Epithelial cell of proximal tubule (primary cell): ENCODE measurements at regions not wholly inside any gene's neighbourhood (a gene's known extent, or its start where the extent isn't known, plus 50 kb on each side); places are given as distances from the start of the nearest gene placed in this dataset.

Experiments
- DNase-seq: peaks from one replicate; pipeline ENCODE4 v3.0.0-alpha.2; 2011; ENCODE audit warnings: low read depth
- H3K4me3 ChIP-seq: 2 replicates; pipeline ENCODE4 v1.5.1; 2011; ENCODE audit warnings: low read depth, mild to moderate bottlenecking, low read length
- CTCF ChIP-seq: conservative IDR thresholded peaks from 2 replicates; pipeline ENCODE4 v1.5.1; 2012; ENCODE audit warnings: low read depth, mild to moderate bottlenecking, low read length

GRCh38 chr5:89130851-89131250, 247.9 kb upstream of the MEF2C start:
- no peak for TF ChIP-seq CTCF
- no peak for DNase-seq
- no peak overlapping the region for H3K4me3 ChIP-seq

GRCh38 chr5:89129941-89130340, 247.0 kb upstream of the MEF2C start:
- no peak for TF ChIP-seq CTCF
- H3K4me3 ChIP-seq = no peak overlapping the region
- no peak for DNase-seq

GRCh38 chr5:89128906-89129625, 246.1 kb upstream of the MEF2C start:
- DNase-seq = no peak
- no peak overlapping the region for H3K4me3 ChIP-seq
- TF ChIP-seq CTCF = no peak

- no peak overlapping the region for H3K4me3 ChIP-seq
- TF ChIP-seq CTCF = no peak
- DNase-seq = no peak
These were observed 245.1 kb upstream of the MEF2C start for GRCh38 chr5:89128092-89128491.

- TF ChIP-seq CTCF = no peak
- DNase-seq = no peak
- no peak overlapping the region for H3K4me3 ChIP-seq
These were observed 244.2 kb upstream of the MEF2C start for GRCh38 chr5:89127191-89127590.

GRCh38 chr5:89125372-89125771, 242.4 kb upstream of the MEF2C start:
- H3K4me3 ChIP-seq = no peak overlapping the region
- DNase-seq = no peak
- TF ChIP-seq CTCF = no peak

- no peak for DNase-seq
- TF ChIP-seq CTCF = no peak
- no peak overlapping the region for H3K4me3 ChIP-seq
These were observed 240.6 kb upstream of the MEF2C start for GRCh38 chr5:89123581-89123980.
